ENCODE measurements at regions not wholly inside any gene's neighbourhood (a gene's known extent, or its start where the extent isn't known, plus 50 kb on each side); places are given as distances from the start of the nearest gene placed in this dataset.

- H3K27me3 ChIP-seq: no peaks in the 10 kb centered on the region
- no peak overlapping the region for H3K4me2 ChIP-seq
- no peak overlapping the region for H2AFZ ChIP-seq
- no peak for DNase-seq (ENCODE audit: low spot score)
- 35% methylated on average over 1 of the region's 1 CpG for WGBS (ENCODE audit: low lambda C conversion rate, missing lambda C conversion rate)
- H3K36me3 ChIP-seq (replicated peaks; ENCODE audit: insufficient read depth, low read depth): no peaks in the 10 kb centered on the region
- H3K9me2 ChIP-seq (replicated peaks; ENCODE audit: insufficient read depth): no peaks in the 10 kb centered on the region
- H4K20me1 ChIP-seq (ENCODE audit: insufficient read depth, poor library complexity, severe bottlenecking): no peaks in the 10 kb centered on the region
- no peak for TF ChIP-seq EZH2phosphoT487 (IDR thresholded peaks at IDR 0.05; ENCODE audit: low read depth, severe bottlenecking, unreplicated experiment)
- no peak for TF ChIP-seq EZH2 (IDR thresholded peaks at IDR 0.05; ENCODE audit: borderline replicate concordance)
- no peak for TF ChIP-seq CTCF (IDR thresholded peaks at IDR 0.05; ENCODE audit: poor library complexity)
- no peaks in the 10 kb centered on the region for H3K4me1 ChIP-seq (ENCODE audit: insufficient read depth)
- H3K9me3 ChIP-seq (ENCODE audit: low read depth): no peaks in the 10 kb centered on the region
- no peaks in the 10 kb centered on the region for H3K79me2 ChIP-seq
- H3K4me3 ChIP-seq: no peak overlapping the region
- H3K27ac ChIP-seq: no peak overlapping the region
Measured at GRCh38 chr7:10571759-10572158, 401.9 kb upstream of the PHF14 start.

- H3K4me1 ChIP-seq (ENCODE audit: insufficient read depth): no peaks in the 10 kb centered on the region
- TF ChIP-seq CTCF (IDR thresholded peaks at IDR 0.05; ENCODE audit: poor library complexity) (no peak), EZH2 (IDR thresholded peaks at IDR 0.05; ENCODE audit: borderline replicate concordance) (no peak), EZH2phosphoT487 (IDR thresholded peaks at IDR 0.05; ENCODE audit: low read depth, severe bottlenecking, unreplicated experiment) (no peak)
- H3K27me3 ChIP-seq: no peaks in the 10 kb centered on the region
- no peak overlapping the region for H2AFZ ChIP-seq
- no peak overlapping the region for H3K27ac ChIP-seq
- H3K4me2 ChIP-seq: no peak overlapping the region
- H3K4me3 ChIP-seq: no peak overlapping the region
- no peaks in the 10 kb centered on the region for H3K9me2 ChIP-seq (replicated peaks; ENCODE audit: insufficient read depth)
- H3K36me3 ChIP-seq (replicated peaks; ENCODE audit: insufficient read depth, low read depth): no peaks in the 10 kb centered on the region
- no peaks in the 10 kb centered on the region for H3K79me2 ChIP-seq
- no peak for DNase-seq (ENCODE audit: low spot score)
- WGBS (ENCODE audit: low lambda C conversion rate, missing lambda C conversion rate): 84% methylated on average over 3 of the region's 3 CpGs
- no peaks in the 10 kb centered on the region for H3K9me3 ChIP-seq (ENCODE audit: low read depth)
- H4K20me1 ChIP-seq (ENCODE audit: insufficient read depth, poor library complexity, severe bottlenecking): no peaks in the 10 kb centered on the region
Measured at GRCh38 chr7:10577866-10578374, 395.8 kb upstream of the PHF14 start.

GRCh38 chr7:10579561-10579960, 394.1 kb upstream of the PHF14 start:
- Histone ChIP-seq H3K4me3 (no peak overlapping the region), H3K4me1 (ENCODE audit: insufficient read depth) (no peaks in the 10 kb centered on the region), H3K27me3 (no peaks in the 10 kb centered on the region), H3K27ac (no peak overlapping the region), H3K9me2 (replicated peaks; ENCODE audit: insufficient read depth) (no peaks in the 10 kb centered on the region), H3K4me2 (no peak overlapping the region), H3K79me2 (no peaks in the 10 kb centered on the region), H2AFZ (no peak overlapping the region), H4K20me1 (ENCODE audit: insufficient read depth, poor library complexity, severe bottlenecking) (no peaks in the 10 kb centered on the region), H3K9me3 (ENCODE audit: low read depth) (no peaks in the 10 kb centered on the region), H3K36me3 (replicated peaks; ENCODE audit: insufficient read depth, low read depth) (no peaks in the 10 kb centered on the region)
- 31% methylated on average over 3 of the region's 3 CpGs for WGBS (ENCODE audit: low lambda C conversion rate, missing lambda C conversion rate)
- TF ChIP-seq CTCF (IDR thresholded peaks at IDR 0.05; ENCODE audit: poor library complexity) (no peak), EZH2 (IDR thresholded peaks at IDR 0.05; ENCODE audit: borderline replicate concordance) (no peak), EZH2phosphoT487 (IDR thresholded peaks at IDR 0.05; ENCODE audit: low read depth, severe bottlenecking, unreplicated experiment) (no peak)
- no peak for DNase-seq (ENCODE audit: low spot score)

GRCh38 chr7:10584886-10585285, 388.8 kb upstream of the PHF14 start:
- Histone ChIP-seq H3K9me2 (replicated peaks; ENCODE audit: insufficient read depth) (no peaks in the 10 kb centered on the region), H3K79me2 (no peaks in the 10 kb centered on the region), H2AFZ (no peak overlapping the region), H3K9me3 (ENCODE audit: low read depth) (no peaks in the 10 kb centered on the region), H3K36me3 (replicated peaks; ENCODE audit: insufficient read depth, low read depth) (no peaks in the 10 kb centered on the region), H3K4me2 (no peak overlapping the region), H3K4me3 (no peak overlapping the region), H4K20me1 (ENCODE audit: insufficient read depth, poor library complexity, severe bottlenecking) (no peaks in the 10 kb centered on the region), H3K27ac (no peak overlapping the region), H3K27me3 (no peaks in the 10 kb centered on the region), H3K4me1 (ENCODE audit: insufficient read depth) (no peaks in the 10 kb centered on the region)
- TF ChIP-seq EZH2phosphoT487 (IDR thresholded peaks at IDR 0.05; ENCODE audit: low read depth, severe bottlenecking, unreplicated experiment): no peak
- TF ChIP-seq EZH2 (IDR thresholded peaks at IDR 0.05; ENCODE audit: borderline replicate concordance): no peak
- TF ChIP-seq CTCF (IDR thresholded peaks at IDR 0.05; ENCODE audit: poor library complexity): no peak
- no peak for DNase-seq (ENCODE audit: low spot score)
- whole genome bisulfite sequencing (ENCODE audit: low lambda C conversion rate, missing lambda C conversion rate): 57% methylated on average over 4 of the region's 4 CpGs

Measured in hepatocyte (in vitro differentiated cells).